Mucosa of stomach (tissue), 1 donor: ENCODE measurements at regions not wholly inside any gene's neighbourhood (a gene's known extent, or its start where the extent isn't known, plus 50 kb on each side); places are given as distances from the start of the nearest gene placed in this dataset.

Experiments
- H3K27me3 ChIP-seq: one replicate; pipeline ENCODE4 v1.7.0; 2013; ENCODE audit warnings: mild to moderate bottlenecking, low read length; ENCODE audit not compliant: control insufficient read depth, insufficient read depth
- H3K36me3 ChIP-seq: one replicate; pipeline ENCODE4 v1.7.0; 2013; ENCODE audit warnings: low read length; ENCODE audit not compliant: control insufficient read depth, insufficient read depth
- H3K4me1 ChIP-seq: one replicate; pipeline ENCODE4 v1.7.0; 2013; ENCODE audit warnings: mild to moderate bottlenecking, low read length; ENCODE audit not compliant: control insufficient read depth, insufficient read depth
- H3K4me3 ChIP-seq: one replicate; pipeline ENCODE4 v1.7.0; 2013; ENCODE audit warnings: low read length
- H3K9ac ChIP-seq: one replicate; pipeline ENCODE4 v1.7.0; 2013; ENCODE audit warnings: mild to moderate bottlenecking, low read length, moderate library complexity
- H3K9me3 ChIP-seq: one replicate; pipeline ENCODE4 v1.7.0; 2013; ENCODE audit warnings: mild to moderate bottlenecking, low read length, moderate library complexity; ENCODE audit not compliant: control insufficient read depth
- donor health status: Pancreatic carcinoma.

- H3K4me1 ChIP-seq, result no peaks in the 10 kb centered on the region
Observed at GRCh38 chr5:112656451-112656850, 81.2 kb upstream of the APC start.

GRCh38 chr5:112657804-112658203, 79.9 kb upstream of the APC start:
- no peaks in the 10 kb centered on the region for H3K9me3 ChIP-seq
- no peaks in the 10 kb centered on the region for H3K36me3 ChIP-seq
- H3K27me3 ChIP-seq, result no peaks in the 10 kb centered on the region
- no peak overlapping the region for H3K9ac ChIP-seq
- no peak overlapping the region for H3K4me3 ChIP-seq
- H3K4me1 ChIP-seq, result no peaks in the 10 kb centered on the region

More at GRCh38 chr5:112656451-112656850, 81.2 kb upstream of the APC start:
- Histone ChIP-seq H3K27me3 (no peaks in the 10 kb centered on the region), H3K36me3 (no peaks in the 10 kb centered on the region), H3K9me3 (no peaks in the 10 kb centered on the region), H3K4me3 (no peak overlapping the region), H3K9ac (no peak overlapping the region)

GRCh38 chr5:112660359-112660758, 77.3 kb upstream of the APC start:
- H3K4me3 ChIP-seq, result no peak overlapping the region
- no peak overlapping the region for H3K9ac ChIP-seq
- no peaks in the 10 kb centered on the region for H3K27me3 ChIP-seq
- no peaks in the 10 kb centered on the region for H3K36me3 ChIP-seq
- no peaks in the 10 kb centered on the region for H3K4me1 ChIP-seq
- H3K9me3 ChIP-seq, result no peaks in the 10 kb centered on the region

- no peaks in the 10 kb centered on the region for H3K4me1 ChIP-seq
- H3K27me3 ChIP-seq, result no peaks in the 10 kb centered on the region
- H3K9ac ChIP-seq, result no peak overlapping the region
Observed at GRCh38 chr5:112663146-112663545, 74.5 kb upstream of the APC start.

GRCh38 chr5:112668016-112668415, 69.7 kb upstream of the APC start:
- Histone ChIP-seq H3K4me3 (no peak overlapping the region), H3K4me1 (no peaks in the 10 kb centered on the region), H3K36me3 (no peaks in the 10 kb centered on the region), H3K27me3 (no peaks in the 10 kb centered on the region), H3K9me3 (no peaks in the 10 kb centered on the region), H3K9ac (no peak overlapping the region)

More at GRCh38 chr5:112663146-112663545, 74.5 kb upstream of the APC start:
- Histone ChIP-seq H3K9me3 (no peaks in the 10 kb centered on the region), H3K36me3 (no peaks in the 10 kb centered on the region), H3K4me3 (no peak overlapping the region)

DNA sequence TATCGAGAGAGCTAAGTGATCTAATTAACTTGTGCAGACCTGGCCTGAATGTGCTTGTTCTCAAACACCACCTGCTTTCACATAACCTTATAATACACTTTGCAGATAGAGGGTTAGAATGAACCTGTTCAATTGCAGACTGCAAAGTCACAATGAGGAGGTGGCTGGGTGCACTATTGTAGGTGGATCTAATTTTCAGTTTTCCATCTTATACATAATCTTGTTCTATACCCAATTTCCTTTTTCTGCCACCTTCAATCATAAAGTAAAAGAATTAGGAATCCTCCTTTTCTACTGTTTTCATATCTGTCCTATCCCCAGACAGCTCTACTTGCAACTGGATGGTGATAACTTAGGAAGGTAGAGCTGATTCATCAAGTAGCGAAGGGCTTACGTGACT, 68.8 kb upstream of the APC start:
- Histone ChIP-seq H3K36me3 (no peaks in the 10 kb centered on the region), H3K4me1 (no peaks in the 10 kb centered on the region), H3K9ac (no peak overlapping the region), H3K27me3 (no peaks in the 10 kb centered on the region), H3K9me3 (no peaks in the 10 kb centered on the region), H3K4me3 (no peak overlapping the region)

DNA sequence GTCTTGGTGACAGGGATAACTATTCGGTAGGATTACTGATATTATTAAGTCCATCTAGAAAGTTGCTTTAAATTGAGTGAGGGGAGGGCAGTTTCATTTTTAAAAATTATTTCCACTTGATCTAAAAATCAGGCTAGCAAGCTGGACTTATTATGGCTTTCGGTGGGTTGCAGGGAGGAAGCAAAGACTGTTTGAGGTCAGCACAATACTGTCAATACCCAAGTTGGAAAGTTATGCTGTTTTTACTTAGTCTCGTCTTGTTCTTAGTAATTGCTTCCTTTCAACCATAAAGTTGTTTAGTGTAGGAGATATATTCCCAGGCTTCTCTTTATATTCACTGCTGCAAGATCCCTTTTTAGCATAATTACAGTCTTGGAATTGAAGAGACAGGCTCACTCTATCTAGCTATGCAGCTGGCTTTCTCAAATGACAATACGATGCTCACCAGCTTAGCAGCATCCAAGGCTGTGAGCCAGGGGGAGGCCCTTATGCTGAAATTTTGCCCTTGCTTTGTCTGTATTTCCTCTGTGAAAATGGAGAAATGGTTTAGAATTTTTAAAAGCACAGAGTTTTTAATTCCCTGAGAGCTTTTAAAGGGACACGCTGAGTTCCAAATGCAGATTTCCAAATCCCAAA, 68.2 kb upstream of the APC start:
- H3K36me3 ChIP-seq, result no peaks in the 10 kb centered on the region
- H3K4me1 ChIP-seq, result no peaks in the 10 kb centered on the region
- H3K9ac ChIP-seq, result no peak overlapping the region
- H3K4me3 ChIP-seq, result no peak overlapping the region
- no peaks in the 10 kb centered on the region for H3K27me3 ChIP-seq
- no peaks in the 10 kb centered on the region for H3K9me3 ChIP-seq

DNA sequence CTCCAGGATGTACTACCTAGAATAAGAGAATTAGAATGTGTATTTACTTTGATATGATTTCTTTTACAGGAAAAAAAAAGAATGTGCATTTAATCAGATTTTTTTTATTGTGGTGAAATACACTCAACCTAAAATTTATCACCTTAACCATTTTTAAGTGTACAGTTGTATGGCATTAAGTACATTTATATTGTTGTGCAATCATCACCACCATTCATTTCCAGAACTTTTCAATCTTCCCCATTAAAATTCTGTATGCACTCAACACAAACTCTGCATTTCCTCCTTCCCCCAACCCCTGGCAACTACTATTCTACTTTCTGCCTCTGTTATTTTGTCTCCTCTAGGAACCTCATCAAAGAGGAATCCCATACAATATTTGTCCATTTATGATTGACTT, 66.0 kb upstream of the APC start:
- H3K9me3 ChIP-seq, result no peaks in the 10 kb centered on the region
- H3K9ac ChIP-seq, result no peak overlapping the region
- H3K36me3 ChIP-seq, result no peaks in the 10 kb centered on the region
- H3K27me3 ChIP-seq, result no peaks in the 10 kb centered on the region
- no peaks in the 10 kb centered on the region for H3K4me1 ChIP-seq
- H3K4me3 ChIP-seq, result no peak overlapping the region

DNA sequence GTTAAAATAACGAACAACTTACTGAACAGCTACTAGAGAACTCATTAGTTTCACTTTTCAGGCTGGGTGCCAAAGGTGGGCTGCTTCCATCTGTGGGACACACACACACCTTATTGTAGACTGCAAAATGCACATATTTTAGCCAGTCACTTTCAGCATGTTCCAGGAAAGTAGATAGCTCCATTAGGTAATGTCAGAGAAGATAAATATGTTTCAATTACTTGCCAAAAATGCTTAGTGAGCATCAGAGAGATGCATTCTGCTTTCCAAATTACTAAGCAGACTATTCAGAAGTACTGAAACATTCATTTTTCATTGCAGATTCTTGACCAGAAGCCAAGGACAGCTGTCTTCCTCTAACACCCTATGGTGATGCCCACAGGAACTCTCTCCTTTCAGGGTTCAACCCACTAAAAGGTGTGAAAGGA, 56.2 kb upstream of the APC start:
- Histone ChIP-seq H3K4me1 (no peaks in the 10 kb centered on the region), H3K27me3 (no peaks in the 10 kb centered on the region), H3K9me3 (no peaks in the 10 kb centered on the region), H3K36me3 (no peaks in the 10 kb centered on the region), H3K4me3 (no peak overlapping the region), H3K9ac (no peak overlapping the region)

DNA sequence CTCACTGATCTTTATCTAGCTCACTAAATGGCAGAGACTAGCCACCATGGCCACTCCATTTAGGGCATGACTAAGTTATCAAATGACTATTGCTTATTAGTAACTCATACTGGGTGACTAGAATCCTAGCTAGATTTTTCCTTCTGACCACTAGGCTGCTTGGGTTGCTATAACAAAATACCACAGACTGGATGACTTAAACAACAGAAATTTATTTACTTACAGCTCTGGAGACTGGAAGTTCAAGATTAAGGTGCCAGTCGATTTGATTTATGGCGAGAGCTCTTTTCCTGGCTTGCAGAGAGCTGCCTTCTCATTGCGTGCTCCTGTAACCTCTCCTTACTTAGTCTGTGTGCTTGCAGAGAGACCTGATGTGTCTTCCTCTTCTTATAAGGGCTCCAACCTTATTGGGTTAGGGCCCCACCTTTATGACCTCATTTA, 55.0 kb upstream of the APC start:
- no peaks in the 10 kb centered on the region for H3K9me3 ChIP-seq
- no peaks in the 10 kb centered on the region for H3K36me3 ChIP-seq
- no peaks in the 10 kb centered on the region for H3K4me1 ChIP-seq
- no peak overlapping the region for H3K4me3 ChIP-seq
- H3K27me3 ChIP-seq, result no peaks in the 10 kb centered on the region
- no peak overlapping the region for H3K9ac ChIP-seq

GRCh38 chr5:112684121-112684520, 53.6 kb upstream of the APC start:
- Histone ChIP-seq H3K36me3 (no peaks in the 10 kb centered on the region), H3K4me3 (no peak overlapping the region), H3K4me1 (no peaks in the 10 kb centered on the region), H3K9me3 (no peaks in the 10 kb centered on the region), H3K27me3 (no peaks in the 10 kb centered on the region), H3K9ac (no peak overlapping the region)

DNA sequence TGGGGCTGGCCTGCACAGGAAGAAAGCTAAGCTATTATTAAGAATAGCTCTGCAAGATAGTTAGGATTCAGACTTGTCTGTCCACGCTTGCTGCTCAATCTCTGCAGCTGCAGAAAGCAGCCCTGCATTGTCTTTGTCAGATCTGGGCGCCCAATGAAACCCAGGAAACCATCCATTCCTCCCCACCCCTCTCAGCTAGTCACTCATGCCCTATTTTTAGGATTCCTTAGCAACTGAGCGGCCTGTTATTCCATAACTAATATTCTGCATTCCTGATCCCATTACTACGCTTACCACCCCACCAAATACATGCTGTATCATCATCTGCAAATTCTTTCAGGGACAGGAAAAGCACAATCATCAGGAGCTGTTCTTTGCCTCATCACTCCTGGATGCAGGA, 52.9 kb upstream of the APC start:
- Histone ChIP-seq H3K36me3 (no peaks in the 10 kb centered on the region), H3K4me3 (no peak overlapping the region), H3K9me3 (no peaks in the 10 kb centered on the region), H3K9ac (no peak overlapping the region), H3K27me3 (no peaks in the 10 kb centered on the region), H3K4me1 (no peaks in the 10 kb centered on the region)

DNA sequence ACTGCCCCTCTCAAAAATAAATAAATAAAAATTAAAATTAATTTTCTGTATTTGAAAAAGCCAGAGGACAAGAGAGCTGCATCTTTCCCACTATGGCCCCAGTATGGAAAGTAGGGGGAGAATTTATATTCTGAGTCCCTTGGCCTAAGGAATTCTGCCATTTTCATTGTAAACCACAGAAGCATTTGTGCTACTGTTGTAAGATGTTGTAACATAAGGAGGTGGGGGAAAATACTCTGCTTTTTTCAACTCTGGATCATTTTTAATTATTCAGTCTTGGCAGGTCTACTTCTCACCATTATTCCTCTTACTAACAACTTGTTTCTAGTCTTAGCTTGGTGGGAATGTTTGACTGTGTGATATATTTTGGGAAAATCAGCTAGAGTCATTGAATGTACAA, 52.3 kb upstream of the APC start:
- Histone ChIP-seq H3K9ac (no peak overlapping the region), H3K9me3 (no peaks in the 10 kb centered on the region), H3K27me3 (no peaks in the 10 kb centered on the region), H3K36me3 (no peaks in the 10 kb centered on the region), H3K4me1 (no peaks in the 10 kb centered on the region), H3K4me3 (no peak overlapping the region)
